Stimulated activated CD8-positive, alpha-beta memory T cell treated with anti-CD3 and anti-CD28 coated beads, Interleukin-12 subunit alpha, Interleukin-12 subunit beta, amount 100 ng/mL, for 24 hours (primary cell): ENCODE measurements at regions not wholly inside any gene's neighbourhood (a gene's known extent, or its start where the extent isn't known, plus 50 kb on each side); places are given as distances from the start of the nearest gene placed in this dataset.

Source experiments
- DNase-seq: peaks from one replicate; pipeline ENCODE4 v3.0.0-alpha.2; 2020; ENCODE audit errors: extremely low read depth

DNA sequence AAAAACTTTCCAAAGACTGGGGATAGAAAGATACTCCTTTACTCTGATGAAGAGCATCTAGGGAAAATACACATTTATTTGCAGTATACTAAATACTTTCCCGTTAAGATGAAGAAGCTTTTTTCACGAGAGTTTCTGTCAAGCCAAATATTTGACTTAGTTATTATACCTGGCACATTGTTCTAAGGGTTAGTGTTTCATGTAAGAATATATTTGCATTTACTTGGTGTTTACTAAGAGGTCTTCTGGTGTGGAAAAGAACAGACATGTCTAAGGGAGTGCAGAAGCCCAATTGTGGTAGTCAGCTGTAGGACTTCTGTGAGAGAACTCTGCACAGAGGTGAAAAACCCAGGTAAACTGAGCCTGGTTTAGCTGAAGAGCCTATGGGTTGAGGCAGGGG is 457.6 kb upstream of the SOX11 start:
- no peak for DNase-seq

DNA sequence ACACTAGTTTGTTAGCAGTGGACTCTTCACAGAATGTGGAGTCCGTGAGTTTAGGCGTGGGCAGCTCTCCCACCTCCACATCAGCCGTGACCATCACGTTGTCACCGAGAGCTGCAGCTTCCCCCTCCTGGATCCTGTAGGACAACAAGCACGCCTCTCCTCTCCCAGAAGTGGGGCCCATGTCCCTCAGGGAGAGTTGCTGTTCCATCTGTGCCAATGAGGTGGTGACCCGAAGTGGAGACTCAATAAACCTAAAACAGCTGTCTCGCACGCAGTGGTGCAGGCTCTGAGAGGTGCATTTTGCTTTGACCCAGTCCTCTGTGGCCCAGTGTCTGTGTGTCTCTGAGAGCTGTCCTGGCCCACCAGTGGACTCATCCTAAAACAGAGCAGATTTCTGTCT is 456.5 kb upstream of the SOX11 start:
- DNase-seq, result no peak

DNA sequence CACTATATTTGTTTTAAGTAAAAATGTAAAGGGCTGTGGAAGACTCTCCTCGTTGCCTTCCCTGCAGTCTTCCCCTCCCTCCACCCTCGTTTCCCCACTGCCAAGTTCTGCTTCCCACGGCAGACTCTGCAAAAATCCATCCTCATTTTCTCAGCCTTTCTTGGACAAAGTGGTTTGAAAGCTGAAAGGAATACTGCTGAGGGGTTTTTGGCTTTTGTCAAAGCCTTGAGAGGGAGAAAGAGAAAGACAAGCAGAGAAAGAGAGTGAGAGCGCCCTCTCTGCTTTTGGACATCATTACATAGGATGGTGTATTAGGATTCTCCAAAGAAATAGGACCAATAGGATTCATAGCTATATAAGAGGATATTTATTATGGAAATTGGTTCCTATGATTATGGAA is 455.9 kb upstream of the SOX11 start:
- no peak for DNase-seq

GRCh38 chr2:5242751-5243150 is 449.4 kb upstream of the SOX11 start:
- DNase-seq, result no peak

- DNase-seq, result no peak
These were observed 441.7 kb upstream of the SOX11 start for GRCh38 chr2:5250482-5250881.

GRCh38 chr2:5253263-5253662 is 438.9 kb upstream of the SOX11 start:
- no peak for DNase-seq

- no peak for DNase-seq
These were observed 437.3 kb upstream of the SOX11 start for GRCh38 chr2:5254791-5255332.

DNA sequence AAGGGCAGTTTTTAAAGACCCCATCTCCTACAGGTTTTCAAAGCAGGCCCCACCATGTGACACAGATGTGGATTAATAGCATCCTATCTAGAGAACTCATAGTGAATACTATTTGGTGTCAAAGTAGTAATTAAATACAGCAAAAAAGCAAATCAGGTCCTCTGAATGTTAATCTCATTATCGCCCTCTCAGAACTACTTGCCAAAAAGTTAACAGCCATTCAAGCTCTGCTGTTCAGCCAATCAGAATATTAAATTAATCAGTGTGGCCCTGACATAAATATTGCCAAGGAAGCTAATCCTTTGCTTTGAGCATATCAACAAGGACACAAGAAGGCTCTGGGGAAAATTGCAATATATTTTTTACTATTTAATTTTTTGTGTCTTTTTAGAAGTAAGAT is 428.9 kb upstream of the SOX11 start:
- DNase-seq, result no peak

GRCh38 chr2:5264361-5264760 is 427.8 kb upstream of the SOX11 start:
- no peak for DNase-seq

GRCh38 chr2:5285061-5285460 is 407.1 kb upstream of the SOX11 start:
- DNase-seq, result no peak

GRCh38 chr2:5285872-5286769 is 406.1 kb upstream of the SOX11 start:
- DNase-seq, result no peak

- no peak for DNase-seq
These were observed 404.4 kb upstream of the SOX11 start for GRCh38 chr2:5287558-5288334.

DNA sequence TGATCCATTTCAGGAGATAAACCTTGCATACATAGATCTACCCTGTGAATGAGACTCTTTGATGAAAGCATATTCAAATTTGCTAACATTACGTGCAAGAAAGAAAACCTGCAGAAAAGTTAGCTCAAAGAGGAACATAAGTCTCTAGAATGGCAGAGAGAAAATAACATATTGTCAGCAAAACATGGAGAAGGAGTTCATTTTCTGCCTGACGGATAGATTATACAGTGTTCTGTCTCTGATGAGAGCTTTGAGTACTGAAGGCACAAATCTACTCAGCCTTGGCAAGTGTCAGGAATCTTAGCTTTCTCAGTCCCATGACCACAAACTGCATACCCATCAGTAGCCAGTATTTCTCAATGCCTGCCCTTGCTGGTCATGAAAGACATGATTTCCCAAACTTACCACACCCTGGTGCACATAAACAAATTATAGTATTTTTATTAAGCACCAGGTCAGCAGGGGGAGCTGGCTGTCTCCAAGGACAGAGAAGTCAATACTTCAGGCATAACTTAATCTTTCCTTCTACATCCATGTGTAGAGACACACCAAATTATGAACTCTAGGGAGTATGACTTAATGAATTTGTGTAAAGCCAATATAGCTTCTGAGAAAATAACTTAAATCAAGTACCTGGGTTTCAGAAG is 401.2 kb upstream of the SOX11 start:
- no peak for DNase-seq

DNA sequence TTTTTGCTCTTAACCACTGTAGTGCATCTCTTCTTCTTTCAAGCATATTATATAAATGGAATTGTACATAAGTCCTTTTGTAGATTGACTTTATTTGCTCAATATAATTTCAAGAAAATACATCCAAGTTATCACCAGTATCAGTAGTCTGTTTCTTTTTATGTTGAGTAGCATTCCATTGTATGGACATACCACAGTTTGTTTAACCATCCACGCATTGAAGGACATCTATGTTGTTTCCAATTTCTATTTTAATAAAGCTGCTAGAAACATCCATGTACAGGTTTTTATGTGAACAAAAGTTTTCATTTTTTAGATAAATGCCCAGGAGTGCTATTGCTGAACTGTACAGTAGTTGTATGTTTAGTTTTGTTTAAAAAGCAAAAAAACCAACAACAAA is 387.5 kb upstream of the SOX11 start:
- DNase-seq, result no peak

DNA sequence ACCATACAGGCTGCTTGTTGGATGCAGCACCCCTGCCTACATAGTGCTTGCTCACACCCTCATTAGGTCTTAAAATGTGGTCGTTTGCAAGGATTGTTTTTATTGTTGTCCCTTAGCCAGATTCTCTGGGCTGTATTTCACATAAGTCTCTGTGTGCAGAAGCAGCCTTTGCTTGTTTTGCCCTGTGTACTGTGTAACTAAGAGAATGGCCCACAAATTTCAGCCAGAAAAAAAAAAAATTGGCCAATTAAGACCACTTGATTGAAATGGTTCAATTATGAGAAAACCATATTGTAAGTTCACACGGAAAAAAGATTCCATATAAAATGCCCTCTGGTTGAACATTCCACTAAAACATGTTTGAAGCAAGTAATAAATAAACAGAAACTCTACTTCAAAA is 377.1 kb upstream of the SOX11 start:
- DNase-seq, result no peak

DNA sequence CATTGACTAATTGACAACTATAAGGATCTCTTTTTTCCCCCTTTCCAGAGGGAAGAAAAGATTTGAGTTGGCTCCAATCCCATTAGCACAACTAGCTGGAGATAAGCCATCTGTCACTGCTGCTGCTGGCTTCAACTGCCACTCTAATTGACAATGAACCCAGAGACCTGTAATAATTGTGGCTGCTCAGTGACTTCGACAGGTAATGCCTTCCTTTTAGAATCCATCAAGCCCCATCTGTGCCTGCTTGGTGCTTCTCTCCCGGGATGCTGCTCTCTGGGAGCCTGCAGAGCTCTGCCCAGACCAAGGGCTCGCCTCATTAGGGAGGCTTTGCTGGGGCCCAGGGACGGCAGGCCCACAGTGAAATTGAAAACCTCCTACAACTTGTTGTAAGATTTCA is 376.7 kb upstream of the SOX11 start:
- DNase-seq, result no peak

- no peak for DNase-seq
These were observed 376.1 kb upstream of the SOX11 start for GRCh38 chr2:5316001-5316490.

- no peak for DNase-seq
These were observed 372.7 kb upstream of the SOX11 start for GRCh38 chr2:5319493-5319892.

DNA sequence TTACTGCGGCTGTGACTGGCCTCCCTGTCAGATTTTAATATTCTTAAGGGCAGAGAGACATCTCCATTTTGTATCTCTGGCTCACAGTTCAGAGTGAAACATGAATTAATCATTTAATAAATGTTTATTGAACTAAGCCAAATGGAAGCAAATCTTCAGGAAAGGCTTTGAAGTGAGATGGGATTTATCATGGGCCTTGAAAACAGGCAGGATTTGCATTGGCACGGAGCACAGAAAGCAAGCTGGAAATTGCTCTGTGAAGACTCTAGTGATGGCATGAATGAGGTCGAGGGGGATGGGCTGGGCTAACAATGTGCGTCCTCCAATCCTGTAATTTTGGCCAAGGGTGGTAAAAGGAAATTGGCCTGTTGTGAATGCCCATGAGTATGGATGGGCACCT is 369.8 kb upstream of the SOX11 start:
- DNase-seq, result no peak

DNA sequence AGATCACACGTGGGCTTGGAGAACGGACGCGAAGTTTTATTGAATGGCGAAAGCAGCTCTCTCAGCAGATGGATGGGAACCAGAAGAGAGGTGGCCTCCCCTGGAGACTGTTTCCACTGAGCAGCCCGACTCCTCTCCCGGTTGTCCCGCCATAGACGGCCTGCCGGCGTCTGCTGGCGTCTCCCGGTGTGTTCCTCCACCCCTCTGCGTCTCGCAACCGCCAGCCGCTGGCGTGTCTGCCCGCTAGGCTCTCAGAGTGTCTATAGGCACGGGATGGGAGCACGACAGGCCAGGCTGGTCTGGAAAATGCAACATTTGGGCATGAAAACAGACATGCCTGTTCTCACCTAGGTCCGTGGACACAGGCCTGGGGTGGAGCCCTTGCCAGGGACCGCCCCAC is 366.7 kb upstream of the SOX11 start:
- no peak for DNase-seq

GRCh38 chr2:5328826-5329225 is 363.4 kb upstream of the SOX11 start:
- no peak for DNase-seq

DNA sequence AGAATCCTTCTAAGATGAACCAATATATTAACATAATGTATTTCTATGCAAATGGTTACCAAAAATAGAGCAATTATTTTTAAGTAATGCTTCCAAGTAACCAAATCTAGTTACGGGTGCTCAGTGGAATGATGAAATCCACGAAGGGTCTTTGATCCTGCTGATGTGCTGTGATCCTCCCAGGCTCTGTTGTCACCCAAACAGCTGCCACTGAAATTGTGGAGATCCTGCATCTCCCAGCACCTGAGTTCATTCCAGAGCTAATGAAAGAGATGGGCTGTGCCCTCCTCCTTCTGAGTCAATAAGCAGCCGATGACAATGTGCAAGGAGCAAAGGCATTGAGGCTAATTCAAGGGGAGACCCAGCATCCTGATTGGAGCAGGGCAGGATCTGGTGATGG is 362.4 kb upstream of the SOX11 start:
- no peak for DNase-seq
